ENCODE measurements at regions not wholly inside any gene's neighbourhood (a gene's known extent, or its start where the extent isn't known, plus 50 kb on each side); places are given as distances from the start of the nearest gene placed in this dataset.
A peak's percentile ranks its signal among the peaks of the same experiment; 100 is the strongest.

- Mint-ChIP-seq H3K4me3 (no peak overlapping the region), H3K27ac (peak overlapping the region in 1 of 6 donors; percentile 62), H3K9me3 (no peaks in the 10 kb centered on the region), H3K27me3 (peaks cover 0 to 16% (median 8%) of the 10 kb centered on the region in 3 donors), H3K4me1 (no peaks in the 10 kb centered on the region), H3K36me3 (no peaks in the 10 kb centered on the region)
- no peak for ATAC-seq (ENCODE audit: low read depth in 2 of 2)
- no peak for DNase-seq
Measured at GRCh38 chr1:94591823-94592570, 50.4 kb upstream of the F3 start.
